ENCODE measurements at regions not wholly inside any gene's neighbourhood (a gene's known extent, or its start where the extent isn't known, plus 50 kb on each side); places are given as distances from the start of the nearest gene placed in this dataset.

GRCh38 chr7:114295522-114295921 is 119.1 kb upstream of the FOXP2 start:
- no peaks in the 10 kb centered on the region for H3K9me3 ChIP-seq
- no peaks in the 10 kb centered on the region for H3K36me3 ChIP-seq
- ATAC-seq (ENCODE audit: low FRiP score in 2 of 2) (no peak), DNase-seq (no peak)
- H3K4me3 ChIP-seq, result no peak overlapping the region
- no peaks in the 10 kb centered on the region for H3K4me1 ChIP-seq
- H3K27me3 ChIP-seq, result no peaks in the 10 kb centered on the region
- H3K27ac ChIP-seq, result no peak overlapping the region
- TF ChIP-seq CTCF (IDR thresholded peaks at IDR 0.05), result no peak
- no peak for TF ChIP-seq POLR2A (IDR thresholded peaks at IDR 0.05)
- no peak for TF ChIP-seq POLR2AphosphoS5 (IDR thresholded peaks at IDR 0.05)
- no peak for TF ChIP-seq EP300 (IDR thresholded peaks at IDR 0.05)
- WGBS, 2 donors, result 76 to 84% methylated on average over 1 of the region's 1 CpG

GRCh38 chr7:114294036-114294435 is 120.6 kb upstream of the FOXP2 start:
- H3K36me3 ChIP-seq, result no peaks in the 10 kb centered on the region

GRCh38 chr7:114293289-114294012 is 121.2 kb upstream of the FOXP2 start:
- no peak overlapping the region for H3K4me3 ChIP-seq
- ATAC-seq (ENCODE audit: low FRiP score in 2 of 2) (no peak), DNase-seq (no peak)
- no peaks in the 10 kb centered on the region for H3K4me1 ChIP-seq
- no peaks in the 10 kb centered on the region for H3K36me3 ChIP-seq
- 76 to 88% methylated on average over 1 of the region's 1 CpG for WGBS, 2 donors
- no peaks in the 10 kb centered on the region for H3K27me3 ChIP-seq
- TF ChIP-seq EP300 (IDR thresholded peaks at IDR 0.05), result no peak
- TF ChIP-seq POLR2AphosphoS5 (IDR thresholded peaks at IDR 0.05), result no peak
- no peak for TF ChIP-seq CTCF (IDR thresholded peaks at IDR 0.05)
- TF ChIP-seq POLR2A (IDR thresholded peaks at IDR 0.05), result no peak
- H3K9me3 ChIP-seq, result no peaks in the 10 kb centered on the region
- no peak overlapping the region for H3K27ac ChIP-seq

More at GRCh38 chr7:114294036-114294435, 120.6 kb upstream of the FOXP2 start:
- Histone ChIP-seq H3K9me3 (no peaks in the 10 kb centered on the region), H3K4me1 (no peaks in the 10 kb centered on the region), H3K4me3 (no peak overlapping the region), H3K27me3 (no peaks in the 10 kb centered on the region), H3K27ac (no peak overlapping the region)
- TF ChIP-seq EP300 (IDR thresholded peaks at IDR 0.05), result no peak
- TF ChIP-seq CTCF (IDR thresholded peaks at IDR 0.05), result no peak
- TF ChIP-seq POLR2AphosphoS5 (IDR thresholded peaks at IDR 0.05), result no peak
- no peak for TF ChIP-seq POLR2A (IDR thresholded peaks at IDR 0.05)
- ATAC-seq (ENCODE audit: low FRiP score in 2 of 2) (no peak), DNase-seq (no peak)
- 76 to 88% methylated on average over 3 of the region's 3 CpGs for WGBS, 2 donors

GRCh38 chr7:114279901-114280300 is 134.7 kb upstream of the FOXP2 start:
- Histone ChIP-seq H3K27ac (no peak overlapping the region), H3K9me3 (no peaks in the 10 kb centered on the region), H3K4me1 (no peaks in the 10 kb centered on the region), H3K36me3 (no peaks in the 10 kb centered on the region), H3K27me3 (no peaks in the 10 kb centered on the region), H3K4me3 (no peak overlapping the region)
- WGBS, 2 donors, result 91 to 100% methylated on average over 1 of the region's 1 CpG
- ATAC-seq (ENCODE audit: low FRiP score in 2 of 2), result no peak
- DNase-seq, result no peak
- TF ChIP-seq CTCF (IDR thresholded peaks at IDR 0.05) (no peak), EP300 (IDR thresholded peaks at IDR 0.05) (no peak), POLR2AphosphoS5 (IDR thresholded peaks at IDR 0.05) (no peak), POLR2A (IDR thresholded peaks at IDR 0.05) (no peak)

GRCh38 chr7:114273218-114273617 is 141.4 kb upstream of the FOXP2 start:
- no peak for TF ChIP-seq POLR2A (IDR thresholded peaks at IDR 0.05)
- TF ChIP-seq CTCF (IDR thresholded peaks at IDR 0.05), result no peak
- TF ChIP-seq POLR2AphosphoS5 (IDR thresholded peaks at IDR 0.05), result no peak
- no peak for TF ChIP-seq EP300 (IDR thresholded peaks at IDR 0.05)
- DNase-seq (no peak), ATAC-seq (ENCODE audit: low FRiP score in 2 of 2) (no peak)
- no peak overlapping the region for H3K4me3 ChIP-seq
- H3K36me3 ChIP-seq, result no peaks in the 10 kb centered on the region
- WGBS, 2 donors, result 92 to 96% methylated on average over 1 of the region's 1 CpG
- H3K4me1 ChIP-seq, result no peaks in the 10 kb centered on the region
- H3K27ac ChIP-seq, result no peak overlapping the region
- H3K9me3 ChIP-seq, result no peaks in the 10 kb centered on the region
- no peaks in the 10 kb centered on the region for H3K27me3 ChIP-seq
